ENCODE measurements at regions not wholly inside any gene's neighbourhood (a gene's known extent, or its start where the extent isn't known, plus 50 kb on each side); places are given as distances from the start of the nearest gene placed in this dataset.

DNA sequence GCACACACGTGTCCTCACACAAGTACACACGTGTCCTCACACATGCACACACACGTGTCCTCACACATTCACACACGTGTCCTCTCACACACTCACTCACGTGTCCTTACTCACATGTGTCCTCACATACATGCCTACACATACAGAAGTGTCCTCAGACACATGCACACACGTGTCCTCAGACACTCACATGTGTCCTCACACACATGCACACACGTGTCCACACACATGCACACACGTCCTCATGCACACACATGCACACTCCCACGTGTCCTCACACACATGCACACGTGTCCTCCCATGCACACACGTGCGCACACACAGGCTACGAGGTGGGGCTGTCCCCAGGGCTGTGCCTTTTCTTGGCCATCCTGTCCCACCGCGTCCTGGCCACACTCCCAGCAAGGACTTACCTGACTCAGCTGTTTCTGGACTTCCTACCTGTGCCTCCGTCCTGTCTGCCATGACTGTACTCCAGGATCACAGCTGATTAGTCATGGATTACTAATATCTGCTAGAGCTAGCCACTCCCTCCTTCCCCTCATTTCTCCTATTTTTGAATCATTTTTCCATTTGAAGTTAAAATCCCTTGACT is 990.2 kb downstream of the BRD1 start:
- 67 to 77% (median 76%) methylated on average over 16 of the region's 16 CpGs for WGBS, 3 donors
- H3K27ac ChIP-seq (ENCODE audit: low read depth, low read length): no peak overlapping the region

DNA sequence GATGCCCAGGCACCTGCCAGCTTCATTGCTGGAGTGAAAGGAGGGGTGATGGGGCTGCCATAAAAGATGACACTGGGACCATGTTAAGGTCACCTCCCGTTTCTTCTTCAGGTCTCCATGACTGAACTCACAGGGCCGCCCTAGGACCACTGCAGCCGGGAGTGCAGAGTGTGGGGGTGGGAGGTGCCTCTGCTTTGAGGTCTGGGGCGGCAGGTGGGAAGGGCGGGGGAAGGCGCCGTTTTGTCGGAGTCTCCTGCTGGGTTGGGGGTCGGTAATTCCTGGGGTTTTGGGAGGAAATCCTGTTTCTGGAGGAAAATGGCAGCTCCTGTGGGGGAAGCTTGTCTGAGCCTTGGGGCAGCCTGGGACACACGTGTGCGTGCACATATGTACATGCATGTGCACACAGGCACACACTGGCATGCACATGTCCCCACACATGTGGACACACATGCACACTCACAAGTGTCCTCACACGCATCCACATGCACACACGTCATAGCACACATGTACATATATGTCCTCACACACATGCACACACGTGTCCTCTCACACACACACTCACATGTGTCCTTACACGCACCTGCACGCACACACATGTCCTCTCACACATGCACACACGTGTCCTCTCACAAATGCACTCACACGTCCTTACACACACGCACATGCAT is 990.9 kb downstream of the BRD1 start:
- no peak overlapping the region for H3K27ac ChIP-seq (ENCODE audit: low read depth, low read length)
- WGBS, 3 donors: 74 to 86% (median 78%) methylated on average over 19 of the region's 19 CpGs

DNA sequence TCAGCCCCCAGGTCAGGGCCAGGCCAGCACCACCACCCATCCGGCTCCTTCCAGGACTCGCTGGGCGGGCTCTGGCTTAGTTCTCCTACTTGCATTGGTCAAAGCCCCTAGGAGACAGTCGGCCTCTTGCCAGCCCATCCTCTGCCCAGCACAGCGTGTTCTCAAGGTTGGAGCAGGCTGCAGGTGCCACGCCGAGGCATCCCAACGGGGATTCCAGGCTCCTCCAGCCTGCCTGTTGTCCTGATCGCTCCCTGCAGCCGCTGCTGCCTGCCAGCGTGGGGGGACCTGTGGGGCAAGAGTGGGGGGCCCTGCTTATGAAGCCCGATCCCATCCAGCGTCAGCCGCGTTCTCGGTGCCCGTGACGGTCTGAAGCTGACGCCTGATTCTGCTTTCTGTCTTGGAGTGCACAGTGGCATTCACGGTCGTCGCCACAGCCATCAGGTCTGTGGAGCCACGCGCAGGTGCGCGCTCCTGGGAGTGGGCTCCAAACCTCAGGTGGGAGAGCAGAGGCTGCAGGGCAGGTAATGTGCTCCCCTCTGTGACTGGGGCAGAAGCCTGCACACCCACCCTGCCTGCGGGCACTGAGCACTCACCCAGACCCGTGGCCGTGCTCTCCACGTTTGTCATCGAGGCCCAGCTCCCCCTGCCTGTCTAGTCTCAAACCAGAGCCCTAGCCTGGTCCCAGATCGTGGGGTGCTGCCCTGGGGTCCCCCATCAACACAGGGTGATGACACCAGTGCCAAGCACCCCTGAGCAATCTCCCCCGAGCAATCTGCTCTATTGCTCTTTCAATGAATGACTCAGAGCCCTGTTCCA is 991.6 kb downstream of the BRD1 start:
- WGBS, 3 donors: 77 to 89% (median 86%) methylated on average over 33 of the region's 33 CpGs

DNA sequence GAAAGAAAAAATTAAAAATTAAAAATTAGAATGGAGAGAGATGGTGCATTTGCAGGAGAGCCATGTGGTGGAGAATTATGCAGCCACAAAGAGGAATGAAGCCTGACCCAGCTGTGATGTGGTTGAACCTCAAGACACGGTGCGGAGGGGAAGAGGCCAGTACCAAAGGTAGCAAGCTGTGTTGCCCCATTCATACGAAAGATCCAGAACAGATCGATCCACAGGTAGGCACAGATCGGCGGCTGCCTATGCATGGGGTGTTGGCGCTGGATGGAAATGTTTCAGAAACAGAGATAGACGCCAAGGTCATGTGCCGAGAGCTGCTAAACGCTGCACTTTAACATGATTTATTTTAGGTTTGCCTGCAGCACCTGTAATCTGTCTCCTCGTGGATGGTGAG is 992.3 kb downstream of the BRD1 start:
- 37 to 82% (median 79%) methylated on average over 11 of the region's 11 CpGs for WGBS, 3 donors
- no peak overlapping the region for H3K27ac ChIP-seq (ENCODE audit: low read depth, low read length)

More for the DNA sequence above, 991.6 kb downstream of the BRD1 start:
- no peak overlapping the region for H3K27ac ChIP-seq (ENCODE audit: low read depth, low read length)

DNA sequence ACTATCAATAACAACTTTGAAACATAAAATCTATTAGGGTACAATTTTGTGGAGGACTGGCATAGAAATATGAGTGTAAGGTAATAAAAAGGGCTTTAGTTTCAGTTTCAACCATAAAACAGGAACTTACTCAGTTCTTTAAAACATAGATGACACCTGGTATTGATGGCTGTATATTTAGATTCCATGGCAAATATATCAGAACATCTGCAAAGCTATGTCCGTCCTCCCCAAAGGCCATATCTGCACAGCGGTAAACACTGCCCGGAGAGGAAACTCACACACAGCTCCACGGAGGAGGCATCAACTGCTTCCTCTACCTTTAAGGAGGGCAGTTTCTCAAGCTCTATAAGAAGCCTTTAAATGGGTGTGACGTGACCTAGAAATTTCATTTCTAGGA is 993.3 kb downstream of the BRD1 start:
- H3K27ac ChIP-seq (ENCODE audit: low read depth, low read length): no peak overlapping the region
- 47 to 67% (median 56%) methylated on average over 5 of the region's 5 CpGs for WGBS, 3 donors

DNA sequence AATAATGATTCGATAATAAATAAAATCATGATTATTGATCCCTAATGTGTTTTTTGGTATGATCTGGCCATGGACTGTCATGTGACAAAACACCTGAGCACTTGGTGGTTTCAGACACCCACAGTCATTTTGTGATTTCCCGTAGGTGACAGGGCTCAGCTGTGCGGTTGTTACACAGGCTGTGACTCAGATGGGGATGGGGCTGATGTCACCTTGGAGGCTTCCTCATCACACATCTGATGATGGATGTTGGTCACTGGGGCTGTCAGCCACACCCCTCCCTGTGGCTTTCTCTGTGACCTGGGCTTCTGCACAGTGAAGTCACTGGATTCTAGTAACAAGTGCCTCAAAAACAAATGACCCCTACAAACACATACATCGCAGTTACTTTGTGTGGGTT is 995.1 kb downstream of the BRD1 start:
- WGBS, 3 donors: 90 to 91% (median 91%) methylated on average over 4 of the region's 4 CpGs
- H3K27ac ChIP-seq (ENCODE audit: low read depth, low read length): no peak overlapping the region

DNA sequence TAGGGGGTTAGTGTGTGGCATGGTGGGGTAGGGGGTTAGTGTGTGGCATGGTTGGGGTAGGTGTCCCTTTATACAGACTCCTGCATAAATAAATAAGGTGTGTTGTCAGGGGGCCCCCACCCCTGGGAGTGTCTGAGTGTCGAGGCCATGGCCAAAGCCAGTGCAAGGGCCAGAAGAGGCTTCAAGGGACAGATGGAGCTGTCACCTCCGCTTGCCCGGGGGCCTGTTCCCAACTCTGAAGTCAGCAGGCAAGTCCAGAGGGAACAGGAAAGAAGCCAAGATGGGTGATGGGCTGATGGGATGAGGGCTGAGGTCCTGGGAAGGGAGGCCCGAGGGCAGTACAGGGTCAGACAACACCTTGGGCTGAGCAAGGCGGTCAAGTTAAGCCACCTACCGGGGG is 997.8 kb downstream of the BRD1 start:
- WGBS, 3 donors: 75 to 87% (median 83%) methylated on average over 6 of the region's 6 CpGs
- H3K27ac ChIP-seq (ENCODE audit: low read depth, low read length): no peak overlapping the region

DNA sequence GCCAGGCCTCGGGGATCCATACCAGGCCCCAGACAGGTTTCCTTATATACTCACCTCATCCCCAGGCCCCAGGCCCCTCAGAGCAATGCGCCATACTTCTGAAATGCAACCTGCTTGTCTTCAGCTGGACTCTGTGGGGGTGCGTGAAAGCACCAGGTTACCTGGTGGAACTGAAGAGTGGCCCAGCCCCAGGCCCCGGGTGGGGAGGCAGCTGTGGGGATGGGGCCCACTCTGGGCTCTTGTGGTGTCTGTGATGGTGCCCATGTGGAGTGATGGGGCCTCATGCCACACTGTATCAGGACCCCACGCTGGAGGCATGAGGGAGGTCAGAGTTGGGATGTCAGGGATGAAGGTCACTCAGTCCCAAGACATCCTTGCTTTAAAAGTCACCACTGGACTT is 999.0 kb downstream of the BRD1 start:
- H3K27ac ChIP-seq (ENCODE audit: low read depth, low read length): no peak overlapping the region
- WGBS, 3 donors: 67 to 83% (median 76%) methylated on average over 5 of the region's 5 CpGs

DNA sequence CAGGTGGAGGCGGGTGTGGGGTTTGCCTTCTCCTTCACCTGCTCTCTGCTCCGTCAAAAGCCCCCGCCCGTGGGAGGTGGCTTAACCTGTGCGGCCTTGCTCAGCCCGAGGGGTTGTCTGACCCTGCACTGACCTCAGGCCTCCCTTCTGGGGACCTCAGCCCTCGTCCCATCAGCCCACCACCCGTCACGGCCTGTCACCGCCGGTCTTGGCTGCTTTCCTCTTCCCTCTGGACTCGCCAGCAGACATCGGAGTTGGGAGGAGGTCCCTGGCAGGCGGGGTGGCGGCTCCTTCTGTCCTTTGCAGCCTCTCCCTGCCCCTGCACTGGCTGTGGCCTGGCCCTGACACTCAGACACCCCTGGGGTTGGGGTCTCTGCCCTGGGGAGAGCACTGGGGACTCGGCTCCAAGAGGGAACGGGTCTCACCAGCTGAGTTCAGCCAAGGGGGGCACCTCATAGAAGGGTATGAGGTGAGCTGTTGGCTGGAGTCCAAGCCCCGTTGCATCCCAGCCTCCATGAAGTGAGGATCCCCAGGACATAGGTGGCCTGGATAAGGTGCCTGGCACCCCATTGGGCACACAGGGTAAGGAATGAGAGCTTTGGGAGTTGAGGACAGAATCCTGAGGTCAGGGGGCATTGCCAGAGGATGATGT is 999.6 kb downstream of the BRD1 start:
- 37 to 59% (median 54%) methylated on average over 18 of the region's 18 CpGs for WGBS, 3 donors
- no peak overlapping the region for H3K27ac ChIP-seq (ENCODE audit: low read depth, low read length)

DNA sequence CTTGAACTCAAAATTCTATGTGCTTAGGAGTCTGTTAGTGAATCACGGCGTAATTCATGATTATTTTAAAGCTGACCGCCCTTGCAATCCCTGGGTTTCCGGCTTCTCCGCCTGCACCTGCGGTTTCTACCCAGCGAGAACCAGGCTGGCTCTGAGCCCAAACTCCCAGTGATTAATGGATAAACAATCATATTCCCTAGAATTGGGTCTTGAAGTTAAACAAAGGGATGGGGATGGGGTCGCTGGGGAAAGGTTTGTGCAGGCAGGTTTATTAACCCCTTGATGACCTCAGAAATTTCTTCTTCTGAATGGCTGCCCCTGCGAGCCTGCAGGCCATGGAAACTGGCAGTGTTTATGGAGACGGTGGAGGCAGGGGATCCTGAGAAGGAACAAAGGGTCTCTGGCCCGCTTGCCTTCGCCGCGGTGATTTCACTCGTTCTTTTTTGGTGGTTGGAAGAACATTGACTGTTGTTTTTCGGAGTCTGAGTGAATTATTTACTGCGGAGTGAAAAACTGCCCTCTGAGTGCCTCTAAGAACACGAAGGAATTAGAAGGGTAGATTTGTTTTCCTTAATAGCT is 1000.3 kb downstream of the BRD1 start:
- 18 to 54% (median 50%) methylated on average over 18 of the region's 18 CpGs for WGBS, 3 donors
- no peak overlapping the region for H3K27ac ChIP-seq (ENCODE audit: low read depth, low read length)

DNA sequence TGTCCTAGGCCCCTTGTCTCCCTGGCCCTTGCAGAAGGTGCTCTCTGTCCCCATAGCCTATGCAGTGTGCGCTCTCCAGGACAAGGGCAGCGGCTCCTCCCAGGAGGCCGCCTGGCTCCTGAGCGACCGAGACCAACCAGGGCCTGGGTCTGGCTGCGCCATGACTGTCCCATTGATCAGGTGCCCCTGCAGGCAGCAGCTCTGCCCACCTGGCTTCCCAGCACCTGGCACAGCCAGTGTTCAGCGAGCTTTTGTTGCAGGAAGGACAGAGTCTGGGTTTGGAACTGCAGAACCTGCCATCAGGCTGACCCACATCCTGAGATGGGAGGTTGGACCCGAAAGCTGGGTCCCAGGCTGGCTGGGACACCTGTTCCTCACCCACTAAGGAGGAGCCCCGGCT is 1001.1 kb downstream of the BRD1 start:
- WGBS, 3 donors: 81 to 89% (median 87%) methylated on average over 9 of the region's 9 CpGs

DNA sequence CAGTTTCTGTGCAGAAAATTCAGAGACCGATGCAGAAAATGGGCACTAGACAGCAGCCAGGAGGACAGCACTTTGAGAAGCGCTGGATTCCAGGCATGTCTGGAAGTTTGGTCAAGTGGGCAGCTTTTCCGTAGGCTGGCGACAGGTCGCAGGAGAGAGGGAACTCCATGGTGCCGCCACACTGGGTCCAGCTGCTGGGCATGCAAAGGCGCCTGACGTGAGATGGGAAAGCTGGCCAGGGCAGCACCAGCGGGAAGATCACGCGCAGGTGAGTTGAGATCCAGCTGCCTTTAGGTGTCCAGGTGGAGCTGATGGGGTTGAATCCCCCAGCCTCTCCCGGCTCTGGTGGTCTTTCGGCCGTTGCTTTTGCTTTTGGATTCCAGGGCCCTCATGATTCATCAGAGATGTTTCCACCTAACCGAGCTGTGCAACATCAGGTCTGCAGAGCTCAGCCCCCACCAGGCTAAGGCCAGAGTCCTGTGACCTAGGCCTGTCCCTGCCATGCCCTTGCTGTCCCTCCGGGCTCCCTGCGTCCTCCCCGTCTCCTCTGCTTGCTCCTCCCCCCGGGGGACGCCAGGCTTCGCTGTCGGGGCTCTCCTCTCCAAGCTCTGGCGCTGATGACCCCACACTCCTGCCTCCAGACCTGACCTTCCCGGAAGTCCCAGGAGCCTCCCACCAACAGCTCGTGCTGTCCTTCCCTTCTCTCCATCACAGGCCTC is 1001.7 kb downstream of the BRD1 start:
- WGBS, 3 donors: 76 to 78% (median 78%) methylated on average over 25 of the region's 25 CpGs
- no peak overlapping the region for H3K27ac ChIP-seq (ENCODE audit: low read depth, low read length)

More for the DNA sequence above, 1001.1 kb downstream of the BRD1 start:
- no peak overlapping the region for H3K27ac ChIP-seq (ENCODE audit: low read depth, low read length)

DNA sequence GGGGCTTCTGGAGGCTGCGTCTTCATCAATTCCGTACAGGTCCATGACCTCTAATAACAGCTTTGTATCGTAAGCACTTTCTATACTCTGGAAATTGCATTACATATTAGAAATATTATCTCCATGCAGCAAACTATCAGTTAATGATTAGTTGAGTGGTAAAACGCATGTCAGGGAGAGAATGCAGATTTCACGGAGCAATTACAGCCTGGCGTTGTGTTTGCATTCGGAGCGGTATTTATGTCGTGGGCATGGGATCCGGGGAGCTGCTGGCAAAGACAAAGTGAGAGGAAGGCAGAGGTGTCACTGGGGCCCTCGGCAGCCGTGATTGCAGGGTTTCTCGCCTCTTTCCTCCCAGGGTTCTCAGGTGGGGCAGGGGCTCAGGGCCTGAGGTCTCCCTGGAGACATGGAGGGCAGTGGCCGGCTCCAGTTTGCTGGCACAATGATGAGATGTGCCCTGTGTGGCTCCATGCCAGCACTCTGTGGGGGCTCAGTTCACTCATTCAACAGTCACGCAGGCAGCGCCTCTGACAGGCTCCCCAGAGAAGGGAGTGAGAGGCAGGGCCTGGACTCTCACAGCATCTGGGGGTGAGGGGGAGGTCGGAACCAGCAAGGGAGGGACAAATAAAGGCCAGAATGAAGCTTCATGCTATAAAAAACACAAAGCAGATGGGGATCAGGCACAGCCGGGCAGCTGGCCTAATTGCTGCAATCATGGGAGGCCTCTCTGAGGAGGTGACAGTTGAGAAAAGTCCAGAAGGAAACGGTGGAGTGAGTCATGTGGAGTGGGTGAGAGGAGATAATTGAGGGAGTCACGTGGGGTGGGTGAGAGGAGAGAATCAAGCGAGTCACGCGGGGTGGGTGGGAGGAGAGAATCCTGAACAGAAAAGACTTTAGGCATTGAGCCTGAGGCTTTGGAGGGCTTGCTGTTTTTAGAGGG is 1002.7 kb downstream of the BRD1 start:
- H3K27ac ChIP-seq (ENCODE audit: low read depth, low read length): no peak overlapping the region
- 28 to 57% (median 56%) methylated on average over 23 of the region's 23 CpGs for WGBS, 3 donors

DNA sequence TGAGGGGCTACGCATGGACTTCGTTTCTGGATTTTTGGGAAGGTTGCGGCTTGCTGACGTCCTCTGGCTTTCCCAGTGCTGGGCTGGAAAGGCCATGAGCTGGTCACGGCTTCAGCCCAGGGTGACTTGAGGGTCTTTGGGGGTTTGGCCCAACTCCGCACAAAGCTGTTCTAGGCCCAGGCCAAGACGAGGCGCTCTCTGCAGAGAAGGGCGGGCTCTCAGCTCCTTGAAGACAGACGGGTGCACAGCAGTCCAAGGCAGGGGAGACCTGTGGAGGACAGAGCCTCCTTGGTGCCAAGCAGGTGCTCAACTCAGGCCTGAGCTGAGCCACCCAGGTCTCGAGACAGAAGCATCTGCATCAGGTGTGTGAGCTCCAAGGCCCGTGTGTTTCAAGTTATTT is 1003.7 kb downstream of the BRD1 start:
- no peak overlapping the region for H3K27ac ChIP-seq (ENCODE audit: low read depth, low read length)
- WGBS, 3 donors: 78 to 82% (median 80%) methylated on average over 12 of the region's 12 CpGs

DNA sequence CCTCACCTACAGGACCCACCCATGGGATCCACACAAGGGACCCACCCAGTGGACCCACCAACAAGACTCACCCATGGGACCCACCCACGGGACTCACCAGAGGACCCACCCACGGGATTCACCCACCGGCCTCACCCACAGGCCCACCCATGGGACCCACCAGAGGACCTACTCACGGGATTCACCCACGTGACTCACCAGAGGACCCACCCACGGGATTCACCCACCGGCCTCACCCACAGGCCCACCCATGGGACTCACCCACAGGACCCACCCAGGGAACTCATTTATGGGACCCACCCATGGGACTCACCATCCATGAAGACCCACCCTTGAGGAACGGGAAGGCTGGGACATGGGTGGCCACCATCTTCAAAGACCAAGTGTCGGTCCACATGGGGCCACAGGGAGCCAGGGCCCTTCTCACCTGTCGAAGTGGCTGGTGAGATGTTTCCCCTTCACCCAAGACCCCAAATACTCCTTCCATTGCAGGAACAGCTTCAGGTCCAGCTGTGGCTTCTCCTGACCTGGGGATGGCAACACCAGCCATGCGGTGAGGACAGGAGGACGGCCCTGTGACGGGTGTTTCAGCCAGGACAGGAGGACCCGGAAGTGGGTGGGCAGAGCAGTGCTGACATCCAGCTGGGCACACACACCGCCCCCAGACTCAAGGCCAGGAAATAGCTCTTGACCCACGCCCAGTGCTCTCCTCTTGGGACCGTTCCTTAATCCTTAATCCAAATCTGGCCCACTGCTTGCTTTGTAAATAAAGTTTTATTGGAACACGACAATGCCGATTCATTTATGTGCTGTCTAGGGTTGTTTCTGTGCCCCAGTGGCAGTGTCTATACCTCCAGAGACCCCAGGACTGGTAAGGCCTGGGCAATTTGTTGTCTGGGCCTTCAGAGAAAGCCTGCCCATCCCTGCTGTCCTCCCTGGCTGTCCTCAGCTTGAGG is 1005.1 kb downstream of the BRD1 start:
- 85 to 89% (median 88%) methylated on average over 15 to 19 of the region's 19 CpGs for WGBS, 3 donors
- H3K27ac ChIP-seq (ENCODE audit: low read depth, low read length): no peak overlapping the region

DNA sequence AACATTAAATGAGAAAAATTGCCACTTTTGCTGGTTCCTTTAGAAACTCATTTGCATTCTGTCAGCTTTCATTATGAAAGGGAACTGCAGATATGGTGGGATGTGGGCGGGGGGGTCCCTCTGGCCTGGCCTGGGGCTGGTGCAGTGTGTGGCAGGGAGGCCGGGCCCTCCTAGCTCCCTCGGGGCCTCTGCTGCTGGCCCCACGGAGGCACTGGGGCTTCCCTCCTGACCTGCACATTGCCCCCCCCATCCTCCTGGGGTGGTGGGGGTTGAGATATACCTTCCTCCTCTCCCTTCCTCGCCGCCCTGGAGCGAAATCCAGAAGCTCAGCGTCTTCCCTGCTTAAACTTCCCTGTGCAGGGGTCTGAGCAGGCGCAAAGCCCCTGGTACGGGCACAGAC is 1005.9 kb downstream of the BRD1 start:
- WGBS, 3 donors: 82 to 87% (median 84%) methylated on average over 10 of the region's 10 CpGs

More for the DNA sequence above, 1005.9 kb downstream of the BRD1 start:
- no peak overlapping the region for H3K27ac ChIP-seq (ENCODE audit: low read depth, low read length)
